GM21529 (cell line): ENCODE measurements at regions not wholly inside any gene's neighbourhood (a gene's known extent, or its start where the extent isn't known, plus 50 kb on each side); places are given as distances from the start of the nearest gene placed in this dataset.
"Not testable (repeated sequence)": the region's sequence is repeated elsewhere in the genome, so short reads cannot be mapped to it uniquely, and the experiment has no call there.

Experiments
- ATAC-seq: cut with Tn5 transposase; IDR thresholded peaks from one replicate; pipeline ENCODE4 v1.9.1; 2021; ENCODE audit not compliant: unreplicated experiment

DNA sequence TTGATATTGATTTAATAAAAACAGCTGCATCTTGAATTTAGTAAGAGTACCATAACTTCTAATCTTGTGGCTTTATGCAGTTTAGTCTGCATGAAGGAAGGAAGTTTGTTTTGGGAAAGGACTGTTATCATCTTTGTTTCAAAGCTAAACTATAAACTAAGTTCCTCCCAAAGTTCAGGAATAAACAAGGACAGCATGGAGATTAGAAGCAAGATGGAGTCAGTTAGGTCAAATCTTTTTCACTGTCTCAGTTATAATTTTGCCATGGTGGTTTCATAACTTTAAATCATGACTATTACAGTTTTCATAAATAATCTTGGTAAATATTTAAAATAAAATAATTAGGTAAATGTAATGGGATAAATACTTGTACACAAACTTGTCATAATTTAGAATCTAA, 189.9 kb upstream of the ETV3 start:
- not testable (repeated sequence) for ATAC-seq

DNA sequence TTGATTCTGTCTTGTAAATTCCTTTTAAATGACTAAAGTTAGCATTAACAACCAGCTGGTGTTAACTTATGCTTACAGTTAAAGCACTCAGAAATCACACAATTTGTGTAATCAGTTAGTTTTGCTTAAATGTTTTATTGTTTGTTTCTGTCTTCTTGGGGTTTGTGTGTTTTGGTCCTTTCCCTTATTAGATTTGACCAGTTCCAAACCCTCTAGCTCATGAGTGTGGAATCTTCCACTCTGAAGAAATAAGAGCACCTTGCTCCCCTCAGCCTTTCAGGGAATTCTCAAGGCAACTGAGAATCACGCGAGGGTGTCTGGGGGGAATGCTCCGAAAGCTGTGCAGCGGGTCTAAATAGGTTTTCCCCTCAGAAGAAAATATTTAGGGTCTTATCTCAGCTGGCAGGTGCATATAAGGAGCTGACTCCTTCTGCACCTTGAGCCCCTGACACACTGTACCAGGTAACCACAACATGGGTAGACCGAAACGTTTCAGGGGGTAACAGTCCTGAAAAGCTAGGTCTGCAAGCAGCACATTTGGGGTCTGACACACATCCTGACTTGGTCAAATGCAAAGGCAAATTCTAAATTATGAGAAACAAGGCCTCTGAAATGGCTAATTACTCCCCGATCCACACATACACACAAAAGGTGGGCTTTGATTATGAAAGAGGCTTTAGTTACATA, 188.1 kb upstream of the ETV3 start:
- no peak for ATAC-seq

DNA sequence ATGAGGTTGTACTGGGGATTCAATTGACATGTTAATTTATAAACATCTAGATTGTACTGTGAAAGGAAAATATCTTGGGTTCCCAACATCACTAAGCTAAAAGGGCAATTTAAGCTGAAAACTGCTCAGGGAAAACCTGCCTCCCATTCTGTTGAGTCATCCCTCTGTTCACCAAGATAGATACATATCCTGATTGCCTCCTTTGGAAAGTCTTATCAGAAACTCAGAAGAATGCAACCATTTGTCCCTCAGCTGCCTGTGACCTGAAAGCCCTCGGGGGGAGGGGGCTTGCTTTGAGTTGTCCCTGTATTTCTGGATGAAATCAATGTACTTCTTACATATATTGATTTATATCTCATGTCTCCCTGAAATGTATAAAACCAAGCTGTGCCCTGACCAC, 187.0 kb upstream of the ETV3 start:
- ATAC-seq = no peak

DNA sequence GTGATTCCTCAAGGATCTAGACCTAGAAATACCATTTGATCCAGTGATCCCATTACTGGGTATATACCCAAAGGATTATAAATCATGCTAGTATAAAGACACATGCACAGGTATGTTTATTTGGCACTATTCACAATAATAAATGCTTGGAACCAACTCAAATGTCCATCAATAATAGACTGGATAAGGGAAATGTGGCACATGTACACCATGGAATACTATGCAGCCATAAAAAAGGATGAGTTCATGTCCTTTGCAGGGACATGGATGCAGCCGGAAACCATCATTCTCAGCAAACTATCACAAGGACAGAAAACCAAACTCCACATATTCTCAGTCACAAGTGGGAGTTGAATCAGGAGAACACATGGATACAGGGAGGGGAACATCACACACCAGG, 183.8 kb upstream of the ETV3 start:
- not testable (repeated sequence) for ATAC-seq

DNA sequence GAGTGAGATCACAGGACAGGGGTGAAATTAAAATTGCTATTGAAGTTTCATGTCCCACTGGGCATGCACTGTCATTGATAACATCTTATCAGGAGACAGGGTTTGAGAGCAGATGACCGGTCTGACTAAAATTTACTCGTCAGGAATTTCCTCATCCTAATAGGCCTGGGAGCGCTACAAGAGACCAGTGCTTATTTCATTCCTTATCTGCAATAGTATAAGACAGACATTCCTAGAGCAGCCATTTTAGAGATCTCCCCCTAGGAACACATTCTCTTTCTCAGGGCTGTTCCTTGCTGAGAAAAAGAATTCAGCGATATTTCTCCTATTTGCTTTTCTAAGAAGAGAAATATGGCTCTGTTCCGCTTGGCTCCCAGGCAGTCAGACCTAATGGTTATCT, 181.4 kb upstream of the ETV3 start:
- ATAC-seq = no peak

DNA sequence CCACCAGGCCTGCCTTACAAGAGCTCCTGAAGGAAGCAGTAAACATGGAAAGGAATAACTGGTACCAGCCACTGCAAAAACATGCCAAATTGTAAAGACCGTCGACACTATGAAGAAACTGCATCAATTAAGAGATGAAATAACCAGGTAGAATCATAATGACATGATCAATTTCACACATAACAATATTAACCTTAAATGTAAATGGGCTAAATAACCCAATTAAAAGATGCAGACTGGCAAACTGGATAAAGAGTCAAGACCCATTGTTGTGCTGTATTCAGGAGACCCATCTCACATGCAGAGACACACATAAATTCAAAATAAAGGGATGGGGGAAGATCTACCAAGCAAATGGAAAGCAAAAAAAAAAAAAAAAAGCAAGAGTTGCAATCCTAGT, 179.0 kb upstream of the ETV3 start:
- ATAC-seq = not testable (repeated sequence)

DNA sequence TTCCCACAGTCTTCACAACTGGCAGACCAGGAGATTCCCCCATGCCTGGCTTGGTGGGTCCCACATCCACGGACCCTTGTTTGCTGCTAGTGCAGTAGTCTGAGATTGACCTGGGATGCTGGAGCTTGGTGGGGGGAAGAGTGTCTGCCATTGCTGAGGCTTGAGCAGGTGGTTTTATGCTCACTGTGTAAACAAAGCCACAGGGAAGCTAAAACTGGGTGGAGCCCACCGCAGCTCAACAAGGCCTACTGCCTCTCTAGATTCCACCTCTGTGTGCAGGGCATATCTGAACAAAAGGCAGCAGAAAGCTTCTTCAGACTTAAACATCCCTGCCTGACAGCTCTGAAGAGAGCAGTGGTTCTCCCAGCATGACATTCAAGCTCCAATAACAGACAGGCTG, 177.3 kb upstream of the ETV3 start:
- no peak for ATAC-seq

DNA sequence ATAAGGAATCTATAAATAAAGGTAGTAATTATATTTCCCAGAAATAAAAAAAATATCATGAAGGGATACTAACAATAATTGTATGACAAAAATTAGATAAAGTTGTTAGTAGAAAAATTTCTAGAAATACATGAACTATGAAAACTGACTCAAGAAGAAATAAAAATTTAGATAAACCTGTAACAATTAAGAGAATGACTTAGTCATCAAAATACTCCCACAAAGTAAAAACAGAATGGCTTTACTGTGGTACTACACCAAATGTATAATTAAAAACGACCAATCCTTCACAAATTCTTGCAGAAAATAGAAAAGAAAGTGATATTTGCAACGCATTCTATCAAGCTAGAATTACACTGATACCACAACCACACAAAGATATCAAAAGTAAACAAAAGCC, 176.2 kb upstream of the ETV3 start:
- no peak for ATAC-seq

DNA sequence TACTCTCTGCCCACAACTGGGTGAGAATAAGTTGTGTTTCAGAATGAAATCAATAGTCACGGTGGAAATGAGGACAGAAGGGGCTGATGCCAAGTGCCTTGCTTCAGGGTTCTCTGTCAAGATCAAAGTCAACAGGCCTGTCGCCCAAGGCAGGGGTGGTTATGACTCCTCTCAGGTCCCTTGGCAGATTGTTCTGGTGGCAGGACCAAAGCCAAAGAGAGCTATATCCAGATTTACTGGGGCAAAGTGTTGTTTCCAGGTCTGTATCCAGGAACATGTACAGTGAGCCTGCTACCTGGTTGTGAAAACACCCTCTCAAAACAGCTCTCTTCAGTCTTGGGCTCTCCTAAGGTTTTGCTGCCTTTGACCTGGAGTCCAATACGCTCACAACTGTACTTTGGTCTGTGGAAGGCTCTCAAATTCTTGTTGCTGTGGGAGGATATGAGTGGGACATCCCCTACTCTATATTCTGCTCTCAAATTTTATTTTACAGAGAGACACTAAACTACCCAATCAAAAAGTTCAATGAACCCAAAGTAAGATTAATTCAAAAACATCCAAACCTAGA, 175.1 kb upstream of the ETV3 start:
- no peak for ATAC-seq

DNA sequence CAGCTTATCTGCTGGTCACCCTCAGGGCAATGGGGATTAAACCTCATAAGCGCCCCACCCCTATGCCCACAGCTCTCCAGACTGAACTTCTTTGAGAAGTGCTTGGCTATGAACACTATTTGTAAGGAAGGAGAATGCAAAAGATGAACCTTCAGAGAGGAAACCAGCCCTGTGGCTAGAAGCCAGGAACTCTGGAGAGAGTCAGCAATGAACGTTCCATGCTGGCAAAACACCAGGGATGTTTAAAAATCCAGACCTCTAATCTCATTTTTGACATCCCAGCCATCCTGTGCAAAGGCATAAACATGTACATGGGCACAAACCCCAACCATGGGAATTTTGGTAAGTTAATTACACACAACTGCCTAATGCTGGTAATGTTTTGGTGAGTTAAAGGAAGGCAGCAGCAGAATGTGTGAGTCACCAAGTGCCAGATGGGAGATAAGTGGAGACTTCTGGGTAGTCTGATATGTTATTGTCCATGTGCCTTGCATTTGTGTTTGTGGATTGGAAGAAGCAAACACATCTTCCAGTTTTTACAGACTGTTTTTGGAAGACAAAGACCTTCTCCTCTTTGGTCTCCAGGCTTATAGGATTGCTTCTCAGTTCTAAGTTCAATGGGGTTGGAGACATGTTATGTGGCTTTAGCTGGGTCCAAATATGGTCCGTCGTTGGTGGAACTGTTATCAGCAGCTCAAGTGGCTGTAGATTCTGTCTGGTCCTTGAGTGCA, 174.1 kb upstream of the ETV3 start:
- no peak for ATAC-seq

DNA sequence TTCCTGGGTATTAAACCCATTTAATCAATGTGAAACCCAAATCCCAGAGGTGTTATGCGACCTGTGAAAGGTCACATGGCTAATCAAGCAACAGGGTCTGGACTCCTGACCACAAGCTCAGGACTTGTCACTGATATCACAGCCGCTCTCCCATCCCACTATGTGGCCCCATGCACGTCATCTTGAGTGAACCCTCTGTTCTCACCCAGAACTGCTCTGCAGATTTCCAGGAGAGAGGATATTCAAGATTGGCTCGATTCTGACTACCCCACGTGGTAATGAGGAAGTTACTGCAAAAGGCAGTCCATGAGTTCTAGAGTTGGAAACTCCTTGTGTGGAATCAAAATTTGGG, 173.5 kb upstream of the ETV3 start:
- no peak for ATAC-seq

DNA sequence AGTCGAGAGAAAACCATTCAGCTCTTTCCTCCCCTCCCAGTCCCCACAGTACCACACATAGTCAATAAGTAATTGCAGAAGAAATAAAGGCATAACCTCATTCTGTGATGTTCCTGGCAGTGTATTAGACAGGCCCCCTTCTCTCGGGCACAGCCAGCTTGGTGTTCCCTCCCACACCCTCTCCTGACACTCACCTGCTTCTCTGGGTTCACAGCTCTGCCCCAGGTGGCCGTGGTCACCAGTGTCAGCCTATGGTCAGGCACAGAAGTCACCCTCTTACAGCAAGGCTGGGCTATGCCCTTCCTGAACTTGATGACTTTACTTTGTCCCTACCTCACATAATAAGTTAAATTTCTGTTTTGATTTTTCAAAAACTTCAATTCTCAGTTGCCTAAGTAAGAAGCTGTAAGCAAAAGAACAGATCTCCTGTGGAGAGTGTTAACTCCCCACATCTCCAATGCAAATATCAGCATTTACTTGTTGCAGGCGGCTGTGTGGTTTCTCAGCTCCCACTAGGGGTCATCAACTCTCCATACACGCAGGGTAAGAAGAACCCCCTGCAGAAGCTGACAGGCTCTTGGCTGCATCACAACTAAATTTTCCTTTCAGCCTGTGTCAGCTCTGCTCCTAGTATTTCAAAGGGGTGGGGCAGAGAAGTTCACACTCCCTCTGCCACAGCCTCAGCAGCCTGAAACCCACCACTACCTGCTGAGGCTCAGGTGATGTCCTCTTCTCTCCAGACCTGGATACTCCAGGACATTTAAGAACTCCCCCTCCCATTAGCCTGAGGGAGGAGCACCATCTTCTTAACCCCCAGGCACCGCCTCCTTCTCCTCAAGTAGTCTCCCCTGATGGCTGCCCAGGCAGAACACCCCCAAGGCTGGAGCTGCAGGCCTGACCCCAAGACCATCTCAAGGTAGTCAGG, 172.9 kb upstream of the ETV3 start:
- not testable (repeated sequence) for ATAC-seq

DNA sequence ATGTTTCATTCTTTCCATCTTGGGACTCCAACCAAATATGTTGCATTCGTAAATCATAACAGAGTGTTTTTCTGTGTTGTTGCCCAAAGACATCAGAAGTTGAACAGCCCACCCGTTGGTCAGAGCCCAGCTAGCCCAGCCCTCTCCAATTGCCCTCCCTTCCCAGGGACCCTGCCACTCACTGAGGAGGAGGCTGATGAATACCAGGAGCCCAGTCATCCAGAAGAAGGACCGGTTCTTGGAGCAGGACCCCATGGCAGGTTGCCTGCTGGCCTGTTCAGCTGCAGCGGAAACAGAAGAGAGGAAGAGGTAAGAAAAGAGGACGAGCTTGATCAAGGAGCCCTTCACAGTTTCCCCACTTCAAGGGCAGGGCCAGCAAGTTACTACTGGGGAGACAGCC, 172.2 kb upstream of the ETV3 start:
- ATAC-seq = no peak

DNA sequence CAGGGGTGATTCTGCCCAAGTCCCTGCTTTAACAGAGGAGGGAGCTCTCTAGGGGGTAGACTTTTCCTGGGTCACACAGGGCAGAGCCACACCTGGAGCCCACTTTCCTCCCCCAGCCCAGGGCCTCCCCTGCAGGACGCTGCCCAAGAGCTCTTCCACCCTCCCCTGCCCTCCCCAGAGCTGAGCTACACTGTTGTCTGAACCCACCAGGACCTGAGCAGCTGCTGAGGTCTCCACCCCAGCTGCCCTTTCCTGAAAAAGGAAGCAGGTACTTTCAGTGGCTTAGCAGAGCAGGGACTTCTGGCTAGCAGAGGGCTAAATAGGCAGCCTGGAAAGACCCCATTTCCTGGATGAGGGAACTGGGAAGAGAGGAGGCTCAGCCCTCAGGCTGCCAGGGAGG, 169.3 kb upstream of the ETV3 start:
- ATAC-seq = peak; percentile 77

DNA sequence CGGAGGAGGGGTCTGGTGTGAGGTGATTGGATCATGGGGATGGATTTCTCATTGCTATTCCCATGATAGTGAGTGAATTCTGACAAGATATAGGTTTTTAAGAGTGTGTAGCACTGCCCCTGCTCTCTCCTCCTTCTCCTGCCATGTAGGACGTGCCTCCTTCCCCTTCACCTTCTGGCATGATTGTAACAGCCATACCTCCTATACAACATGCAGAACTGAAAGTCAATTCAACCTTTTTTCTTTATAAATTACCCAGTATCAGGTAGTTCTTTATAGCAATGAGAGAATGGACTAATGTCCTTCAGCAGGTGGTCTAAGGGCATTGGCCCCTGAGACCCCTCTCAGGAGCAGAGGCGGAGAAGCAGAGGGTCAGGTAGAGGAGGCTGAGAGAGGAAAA, 168.7 kb upstream of the ETV3 start:
- no peak for ATAC-seq

DNA sequence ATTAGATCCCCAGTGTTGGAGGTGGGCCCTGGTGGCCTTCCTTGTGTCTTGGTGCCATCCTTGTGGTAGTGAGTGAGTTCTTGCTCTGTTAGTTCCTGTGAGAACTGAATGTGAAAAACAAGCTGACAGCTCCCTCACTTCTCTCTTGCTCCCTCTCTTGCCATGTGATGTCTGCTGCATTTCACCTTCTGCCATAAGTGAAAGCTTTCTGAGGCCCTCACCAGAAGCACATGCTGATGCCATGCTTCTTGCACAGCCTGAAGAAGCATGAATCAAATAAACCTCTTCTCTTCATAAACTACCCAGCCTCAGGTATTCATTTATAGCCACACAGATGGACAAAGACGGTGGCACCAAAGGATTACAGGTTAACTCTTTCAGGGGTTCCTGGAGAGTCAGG, 166.1 kb upstream of the ETV3 start:
- ATAC-seq = no peak

DNA sequence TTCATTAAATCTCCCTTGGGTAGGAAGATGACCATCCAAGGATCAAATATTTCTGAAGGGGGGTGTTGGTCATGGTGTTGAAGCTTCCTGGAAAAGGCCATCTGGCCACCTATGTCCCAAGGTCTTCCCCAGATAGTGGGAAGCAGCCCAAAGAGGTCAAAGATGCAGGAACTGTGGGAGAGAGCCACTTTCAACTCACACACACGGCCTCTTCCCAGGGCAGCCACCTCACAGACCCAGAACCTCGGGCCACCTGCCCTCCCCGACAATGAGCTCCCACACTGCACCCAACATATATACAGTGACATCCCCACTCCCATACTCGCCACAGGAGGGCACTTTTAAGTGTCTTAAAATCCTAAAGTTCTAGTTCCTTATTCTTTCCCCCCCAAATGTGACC, 164.5 kb upstream of the ETV3 start:
- no peak for ATAC-seq

DNA sequence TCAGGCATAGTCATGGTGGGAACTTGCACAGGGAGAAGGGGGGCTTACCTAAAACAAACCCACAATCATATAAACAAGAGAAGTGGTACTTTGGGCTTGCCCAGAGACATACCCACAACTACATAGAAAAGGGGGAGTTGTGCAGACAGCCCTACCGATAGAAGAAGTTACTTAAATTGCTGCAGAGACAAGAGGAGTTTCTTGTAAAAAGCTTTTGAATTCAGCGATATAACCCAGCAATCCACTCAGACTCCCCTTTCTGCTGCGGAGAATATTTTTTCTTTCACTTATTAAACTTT, 164.0 kb upstream of the ETV3 start:
- ATAC-seq = no peak

DNA sequence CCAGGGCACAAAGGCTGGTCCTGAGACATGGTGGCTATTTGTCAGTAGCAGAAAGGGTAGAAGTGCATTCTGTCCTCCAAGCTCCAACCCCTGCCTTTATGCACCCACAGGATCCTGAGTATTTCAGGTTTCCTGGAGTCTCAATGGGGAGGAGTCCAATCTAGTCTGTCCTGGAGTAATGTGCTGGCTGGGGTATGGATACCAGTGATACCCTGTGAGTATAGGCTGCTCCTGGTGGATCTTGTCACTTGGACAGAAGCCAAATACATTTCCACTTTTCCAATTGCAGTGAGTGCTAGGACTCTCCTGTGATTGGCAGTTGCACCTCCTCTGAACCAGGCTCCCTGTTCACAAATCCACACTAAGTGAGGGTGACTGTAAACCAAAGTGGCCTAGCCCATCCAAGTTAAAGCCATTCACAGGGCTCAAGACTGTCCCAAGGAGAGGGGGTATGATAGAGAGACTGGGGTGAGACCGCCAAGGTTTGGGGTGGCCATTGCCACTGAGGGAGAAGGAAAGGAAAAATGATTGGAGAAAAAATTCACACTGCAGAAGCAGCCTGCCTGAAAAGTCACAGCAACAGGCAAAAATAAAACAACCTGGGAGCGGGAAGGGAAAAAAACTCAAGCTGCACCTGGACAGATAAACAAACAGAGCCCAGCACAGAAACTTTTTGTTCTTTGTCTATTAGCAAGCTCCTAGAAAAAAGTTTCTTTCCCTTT, 163.4 kb upstream of the ETV3 start:
- ATAC-seq = no peak

DNA sequence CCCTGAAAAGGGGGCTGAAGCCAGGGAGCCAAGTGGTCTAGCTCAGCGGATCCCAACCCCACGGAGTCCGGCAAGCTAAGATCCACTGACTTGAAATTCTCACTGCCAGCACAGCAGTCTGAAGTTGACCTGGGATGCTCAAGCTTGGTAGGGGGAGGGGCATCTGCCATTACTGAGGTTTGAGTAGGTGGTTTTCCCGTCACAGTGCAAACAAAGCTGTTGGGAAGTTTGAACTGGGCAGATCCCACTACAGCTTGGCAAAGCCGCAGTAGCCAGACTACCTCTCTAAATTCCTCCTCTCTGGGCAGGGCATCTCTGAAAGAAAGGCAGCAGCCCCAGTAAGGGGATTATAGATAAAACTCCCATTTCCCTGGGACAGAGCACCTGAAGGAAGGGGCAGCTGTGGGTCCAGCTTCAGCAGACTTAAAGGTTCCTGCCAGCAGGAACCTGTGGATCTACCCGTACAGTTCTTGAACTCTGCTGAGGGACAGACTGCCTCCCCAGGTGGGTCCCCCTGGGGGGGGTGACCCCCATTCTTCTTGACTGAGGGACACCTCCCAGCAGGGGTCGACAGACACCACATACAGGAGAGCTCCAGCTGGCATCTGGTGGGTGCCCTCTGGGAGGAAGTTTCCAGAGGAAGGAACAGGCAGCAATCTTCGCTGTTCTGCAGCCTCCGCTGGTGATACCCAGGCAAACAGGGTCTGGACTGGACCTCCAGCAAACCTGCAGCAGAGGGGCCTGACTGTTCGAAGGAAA, 156.4 kb upstream of the ETV3 start:
- not testable (repeated sequence) for ATAC-seq
